ENCODE measurements at regions not wholly inside any gene's neighbourhood (a gene's known extent, or its start where the extent isn't known, plus 50 kb on each side); places are given as distances from the start of the nearest gene placed in this dataset.

GRCh38 chr4:111675746-111676145 lies 469.5 kb upstream of the FAM241A start:
- Mint-ChIP-seq H3K9me3 (peaks cover 0 to 18% (median 4%) of the 10 kb centered on the region in 5 donors), H3K27ac (no peak overlapping the region), H3K27me3 (no peaks in the 10 kb centered on the region), H3K4me3 (no peak overlapping the region), H3K4me1 (no peaks in the 10 kb centered on the region), H3K36me3 (no peaks in the 10 kb centered on the region)
- ChIA-PET POLR2A (no interaction called here), CTCF (no interaction called here)
- Histone ChIP-seq H3K4me1 (ENCODE audit: insufficient read depth, low read length) (no peaks in the 10 kb centered on the region), H3K4me3 (ENCODE audit: low read length) (no peak overlapping the region), H3K27ac (ENCODE audit: low read depth, low read length) (no peak overlapping the region), H3K9me3 (ENCODE audit: low read length) (no peaks in the 10 kb centered on the region), H3K36me3 (ENCODE audit: insufficient read depth, low read length) (no peaks in the 10 kb centered on the region), H3K27me3 (ENCODE audit: insufficient read depth, low read length, poor library complexity, severe bottlenecking) (no peaks in the 10 kb centered on the region)
- DNase-seq, result no peak

- Mint-ChIP-seq H3K36me3 (no peaks in the 10 kb centered on the region), H3K27ac (no peak overlapping the region)
- H3K36me3 ChIP-seq (ENCODE audit: insufficient read depth, low read length), result no peaks in the 10 kb centered on the region
Observed at GRCh38 chr4:111676533-111676932, 468.7 kb upstream of the FAM241A start.

GRCh38 chr4:111678479-111678878 lies 466.8 kb upstream of the FAM241A start:
- Histone ChIP-seq H3K36me3 (ENCODE audit: insufficient read depth, low read length) (no peaks in the 10 kb centered on the region), H3K27me3 (ENCODE audit: insufficient read depth, low read length, poor library complexity, severe bottlenecking) (no peaks in the 10 kb centered on the region), H3K4me1 (ENCODE audit: insufficient read depth, low read length) (no peaks in the 10 kb centered on the region), H3K4me3 (ENCODE audit: low read length) (no peak overlapping the region), H3K27ac (ENCODE audit: low read depth, low read length) (no peak overlapping the region), H3K9me3 (ENCODE audit: low read length) (no peaks in the 10 kb centered on the region)
- Mint-ChIP-seq H3K27me3 (no peaks in the 10 kb centered on the region), H3K9me3 (peaks cover 0 to 13% (median 4%) of the 10 kb centered on the region in 5 donors), H3K36me3 (no peaks in the 10 kb centered on the region), H3K4me1 (no peaks in the 10 kb centered on the region), H3K27ac (no peak overlapping the region), H3K4me3 (no peak overlapping the region)
- POLR2A ChIA-PET, result no interaction called here
- no peak for DNase-seq
- CTCF ChIA-PET, result no interaction called here

More at GRCh38 chr4:111676533-111676932, 468.7 kb upstream of the FAM241A start:
- Histone ChIP-seq H3K27ac (ENCODE audit: low read depth, low read length) (no peak overlapping the region), H3K4me1 (ENCODE audit: insufficient read depth, low read length) (no peaks in the 10 kb centered on the region), H3K9me3 (ENCODE audit: low read length) (no peaks in the 10 kb centered on the region), H3K27me3 (ENCODE audit: insufficient read depth, low read length, poor library complexity, severe bottlenecking) (no peaks in the 10 kb centered on the region), H3K4me3 (ENCODE audit: low read length) (no peak overlapping the region)
- ChIA-PET CTCF (no interaction called here), POLR2A (no interaction called here)
- no peaks in the 10 kb centered on the region for H3K27me3 Mint-ChIP-seq
- no peak overlapping the region for H3K4me3 Mint-ChIP-seq
- H3K4me1 Mint-ChIP-seq, result no peaks in the 10 kb centered on the region
- no peak for DNase-seq
- H3K9me3 Mint-ChIP-seq, result peaks cover 0 to 18% (median 4%) of the 10 kb centered on the region in 5 donors

- Histone ChIP-seq H3K4me1 (ENCODE audit: insufficient read depth, low read length) (no peaks in the 10 kb centered on the region), H3K27me3 (ENCODE audit: insufficient read depth, low read length, poor library complexity, severe bottlenecking) (no peaks in the 10 kb centered on the region), H3K9me3 (ENCODE audit: low read length) (no peaks in the 10 kb centered on the region), H3K36me3 (ENCODE audit: insufficient read depth, low read length) (no peaks in the 10 kb centered on the region), H3K27ac (ENCODE audit: low read depth, low read length) (no peak overlapping the region), H3K4me3 (ENCODE audit: low read length) (no peak overlapping the region)
- peaks cover 0 to 13% (median 4%) of the 10 kb centered on the region in 5 donors for H3K9me3 Mint-ChIP-seq
- H3K27me3 Mint-ChIP-seq, result no peaks in the 10 kb centered on the region
- no peak overlapping the region for H3K27ac Mint-ChIP-seq
- POLR2A ChIA-PET, result no interaction called here
- no peaks in the 10 kb centered on the region for H3K36me3 Mint-ChIP-seq
- CTCF ChIA-PET, result no interaction called here
- no peak for DNase-seq
- H3K4me1 Mint-ChIP-seq, result no peaks in the 10 kb centered on the region
- no peak overlapping the region for H3K4me3 Mint-ChIP-seq
Observed at GRCh38 chr4:111678908-111679307, 466.3 kb upstream of the FAM241A start.

- Histone ChIP-seq H3K4me1 (ENCODE audit: insufficient read depth, low read length) (no peaks in the 10 kb centered on the region), H3K27me3 (ENCODE audit: insufficient read depth, low read length, poor library complexity, severe bottlenecking) (no peaks in the 10 kb centered on the region), H3K9me3 (ENCODE audit: low read length) (no peaks in the 10 kb centered on the region), H3K36me3 (ENCODE audit: insufficient read depth, low read length) (no peaks in the 10 kb centered on the region), H3K4me3 (ENCODE audit: low read length) (no peak overlapping the region), H3K27ac (ENCODE audit: low read depth, low read length) (no peak overlapping the region)
- peaks cover 0 to 16% (median 6%) of the 10 kb centered on the region in 5 donors for H3K9me3 Mint-ChIP-seq
- H3K27ac Mint-ChIP-seq, result no peak overlapping the region
- ChIA-PET POLR2A (no interaction called here), CTCF (no interaction called here)
- no peaks in the 10 kb centered on the region for H3K36me3 Mint-ChIP-seq
- H3K4me1 Mint-ChIP-seq, result no peaks in the 10 kb centered on the region
- no peak overlapping the region for H3K4me3 Mint-ChIP-seq
- H3K27me3 Mint-ChIP-seq, result no peaks in the 10 kb centered on the region
- DNase-seq, result no peak
Observed at GRCh38 chr4:111681270-111681669, 464.0 kb upstream of the FAM241A start.

GRCh38 chr4:111681751-111682150 lies 463.5 kb upstream of the FAM241A start:
- Histone ChIP-seq H3K9me3 (ENCODE audit: low read length) (no peaks in the 10 kb centered on the region), H3K27ac (ENCODE audit: low read depth, low read length) (no peak overlapping the region), H3K4me1 (ENCODE audit: insufficient read depth, low read length) (no peaks in the 10 kb centered on the region), H3K36me3 (ENCODE audit: insufficient read depth, low read length) (no peaks in the 10 kb centered on the region), H3K4me3 (ENCODE audit: low read length) (no peak overlapping the region), H3K27me3 (ENCODE audit: insufficient read depth, low read length, poor library complexity, severe bottlenecking) (no peaks in the 10 kb centered on the region)
- H3K36me3 Mint-ChIP-seq, result no peaks in the 10 kb centered on the region
- no peak for DNase-seq
- ChIA-PET POLR2A (no interaction called here), CTCF (no interaction called here)
- H3K27me3 Mint-ChIP-seq, result no peaks in the 10 kb centered on the region
- H3K27ac Mint-ChIP-seq, result no peak overlapping the region
- H3K4me3 Mint-ChIP-seq, result no peak overlapping the region
- H3K9me3 Mint-ChIP-seq, result peaks cover 0 to 11% (median 6%) of the 10 kb centered on the region in 5 donors
- H3K4me1 Mint-ChIP-seq, result no peaks in the 10 kb centered on the region

GRCh38 chr4:111685205-111685604 lies 460.0 kb upstream of the FAM241A start:
- ChIA-PET CTCF (no interaction called here), POLR2A (no interaction called here)
- Mint-ChIP-seq H3K27ac (no peak overlapping the region), H3K4me3 (no peak overlapping the region), H3K4me1 (no peaks in the 10 kb centered on the region), H3K36me3 (no peaks in the 10 kb centered on the region), H3K9me3 (peaks cover 0 to 10% (median 3%) of the 10 kb centered on the region in 5 donors), H3K27me3 (no peaks in the 10 kb centered on the region)
- Histone ChIP-seq H3K27ac (ENCODE audit: low read depth, low read length) (no peak overlapping the region), H3K36me3 (ENCODE audit: insufficient read depth, low read length) (no peaks in the 10 kb centered on the region), H3K4me1 (ENCODE audit: insufficient read depth, low read length) (no peaks in the 10 kb centered on the region), H3K9me3 (ENCODE audit: low read length) (no peaks in the 10 kb centered on the region), H3K4me3 (ENCODE audit: low read length) (no peak overlapping the region), H3K27me3 (ENCODE audit: insufficient read depth, low read length, poor library complexity, severe bottlenecking) (no peaks in the 10 kb centered on the region)
- DNase-seq, result no peak

- no peaks in the 10 kb centered on the region for H3K4me1 ChIP-seq (ENCODE audit: insufficient read depth, low read length)
- DNase-seq, result no peak
- Mint-ChIP-seq H3K36me3 (no peaks in the 10 kb centered on the region), H3K9me3 (peaks cover 0 to 15% (median 0%) of the 10 kb centered on the region in 5 donors), H3K4me1 (no peaks in the 10 kb centered on the region), H3K4me3 (no peak overlapping the region), H3K27me3 (no peaks in the 10 kb centered on the region), H3K27ac (no peak overlapping the region)
- H3K36me3 ChIP-seq (ENCODE audit: insufficient read depth, low read length), result no peaks in the 10 kb centered on the region
- ChIA-PET POLR2A (no interaction called here), CTCF (no interaction called here)
- no peak overlapping the region for H3K27ac ChIP-seq (ENCODE audit: low read depth, low read length)
- H3K4me3 ChIP-seq (ENCODE audit: low read length), result no peak overlapping the region
- no peaks in the 10 kb centered on the region for H3K9me3 ChIP-seq (ENCODE audit: low read length)
- H3K27me3 ChIP-seq (ENCODE audit: insufficient read depth, low read length, poor library complexity, severe bottlenecking), result no peaks in the 10 kb centered on the region
Observed at GRCh38 chr4:111689214-111689613, 456.0 kb upstream of the FAM241A start.

GRCh38 chr4:111689731-111690130 lies 455.5 kb upstream of the FAM241A start:
- H3K4me1 ChIP-seq (ENCODE audit: insufficient read depth, low read length), result no peaks in the 10 kb centered on the region
- H3K27ac ChIP-seq (ENCODE audit: low read depth, low read length), result no peak overlapping the region
- Mint-ChIP-seq H3K27ac (no peak overlapping the region), H3K27me3 (no peaks in the 10 kb centered on the region), H3K4me1 (no peaks in the 10 kb centered on the region), H3K4me3 (no peak overlapping the region), H3K9me3 (peaks cover 0 to 17% (median 0%) of the 10 kb centered on the region in 5 donors), H3K36me3 (no peaks in the 10 kb centered on the region)
- no peak overlapping the region for H3K4me3 ChIP-seq (ENCODE audit: low read length)
- no peak for DNase-seq
- no peaks in the 10 kb centered on the region for H3K9me3 ChIP-seq (ENCODE audit: low read length)
- POLR2A ChIA-PET, result no interaction called here
- no peaks in the 10 kb centered on the region for H3K36me3 ChIP-seq (ENCODE audit: insufficient read depth, low read length)
- CTCF ChIA-PET, result no interaction called here
- no peaks in the 10 kb centered on the region for H3K27me3 ChIP-seq (ENCODE audit: insufficient read depth, low read length, poor library complexity, severe bottlenecking)
